ENCODE measurements at regions not wholly inside any gene's neighbourhood (a gene's known extent, or its start where the extent isn't known, plus 50 kb on each side); places are given as distances from the start of the nearest gene placed in this dataset.
"Not testable (repeated sequence)": the region's sequence is repeated elsewhere in the genome, so short reads cannot be mapped to it uniquely, and the experiment has no call there.

DNA sequence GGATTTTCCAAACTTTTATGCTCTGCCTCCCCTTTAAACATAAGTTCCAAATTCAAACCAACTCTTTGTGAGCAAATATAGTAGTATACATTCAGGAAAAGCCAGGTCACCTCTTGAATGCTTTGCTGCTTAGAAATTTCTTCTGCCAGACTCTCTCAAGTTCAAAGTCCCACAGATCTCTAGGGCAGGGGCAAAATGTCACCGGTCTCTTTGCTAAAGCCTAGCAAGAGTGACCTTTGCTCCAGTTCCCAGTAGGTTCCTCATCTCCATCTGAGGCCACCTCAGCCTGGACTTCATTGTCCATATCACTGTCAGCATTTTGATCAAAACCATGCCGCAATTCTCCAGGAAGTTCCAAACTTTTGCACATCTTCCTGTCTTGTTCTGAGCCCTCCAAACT, 382.3 kb downstream of the PIK3C3 start:
- TF ChIP-seq, protein P1, sequence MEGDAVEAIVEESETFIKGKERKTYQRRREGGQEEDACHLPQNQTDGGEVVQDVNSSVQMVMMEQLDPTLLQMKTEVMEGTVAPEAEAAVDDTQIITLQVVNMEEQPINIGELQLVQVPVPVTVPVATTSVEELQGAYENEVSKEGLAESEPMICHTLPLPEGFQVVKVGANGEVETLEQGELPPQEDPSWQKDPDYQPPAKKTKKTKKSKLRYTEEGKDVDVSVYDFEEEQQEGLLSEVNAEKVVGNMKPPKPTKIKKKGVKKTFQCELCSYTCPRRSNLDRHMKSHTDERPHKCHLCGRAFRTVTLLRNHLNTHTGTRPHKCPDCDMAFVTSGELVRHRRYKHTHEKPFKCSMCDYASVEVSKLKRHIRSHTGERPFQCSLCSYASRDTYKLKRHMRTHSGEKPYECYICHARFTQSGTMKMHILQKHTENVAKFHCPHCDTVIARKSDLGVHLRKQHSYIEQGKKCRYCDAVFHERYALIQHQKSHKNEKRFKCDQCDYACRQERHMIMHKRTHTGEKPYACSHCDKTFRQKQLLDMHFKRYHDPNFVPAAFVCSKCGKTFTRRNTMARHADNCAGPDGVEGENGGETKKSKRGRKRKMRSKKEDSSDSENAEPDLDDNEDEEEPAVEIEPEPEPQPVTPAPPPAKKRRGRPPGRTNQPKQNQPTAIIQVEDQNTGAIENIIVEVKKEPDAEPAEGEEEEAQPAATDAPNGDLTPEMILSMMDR (conservative IDR thresholded peaks at IDR 0.05; ENCODE audit: low read depth, low read length), result not testable (repeated sequence)
- TF ChIP-seq EZH2 (IDR thresholded peaks at IDR 0.05; ENCODE audit: low read length, unreplicated experiment), result not testable (repeated sequence)
